ENCODE measurements at regions not wholly inside any gene's neighbourhood (a gene's known extent, or its start where the extent isn't known, plus 50 kb on each side); places are given as distances from the start of the nearest gene placed in this dataset.

- H3K27ac Mint-ChIP-seq, result no peak overlapping the region
- peaks cover 10% of the 10 kb centered on the region for H3K9me3 Mint-ChIP-seq
- no peaks in the 10 kb centered on the region for H3K27me3 Mint-ChIP-seq (ENCODE audit: low read depth)
- no peaks in the 10 kb centered on the region for H3K36me3 Mint-ChIP-seq (ENCODE audit: low read depth)
- no peaks in the 10 kb centered on the region for H3K4me1 Mint-ChIP-seq (ENCODE audit: low read depth)
- no peak overlapping the region for H3K4me3 Mint-ChIP-seq
These were observed 976.9 kb upstream of the MBL2 start for GRCh38 chr10:53749439-53749838.

DNA sequence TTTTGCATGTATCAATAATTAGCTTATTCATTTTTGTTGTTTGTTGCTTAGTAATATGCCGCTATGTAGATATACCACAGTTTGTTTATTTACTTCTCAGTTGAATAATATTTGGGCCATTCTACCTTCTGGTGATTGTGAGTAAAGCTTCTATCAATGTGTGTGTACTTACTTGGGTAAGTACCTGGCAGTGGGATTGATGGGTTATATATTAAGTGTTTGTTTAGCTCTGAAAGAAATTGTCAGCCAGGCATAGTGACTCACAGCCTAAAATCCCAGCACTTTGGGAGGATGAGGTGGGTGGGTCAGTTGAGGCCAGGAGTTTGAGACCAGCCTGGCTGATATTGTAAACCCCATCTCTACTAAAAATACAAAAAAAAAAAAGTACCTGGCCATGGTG lies 975.7 kb upstream of the MBL2 start:
- no peak overlapping the region for H3K4me3 Mint-ChIP-seq
- no peaks in the 10 kb centered on the region for H3K36me3 Mint-ChIP-seq (ENCODE audit: low read depth)
- H3K9me3 Mint-ChIP-seq, result peaks cover 14% of the 10 kb centered on the region
- H3K27me3 Mint-ChIP-seq (ENCODE audit: low read depth), result no peaks in the 10 kb centered on the region
- H3K27ac Mint-ChIP-seq, result no peak overlapping the region
- no peaks in the 10 kb centered on the region for H3K4me1 Mint-ChIP-seq (ENCODE audit: low read depth)

GRCh38 chr10:53744746-53745145 lies 972.2 kb upstream of the MBL2 start:
- H3K4me1 Mint-ChIP-seq (ENCODE audit: low read depth), result no peaks in the 10 kb centered on the region
- H3K9me3 Mint-ChIP-seq, result peaks cover 14% of the 10 kb centered on the region
- no peaks in the 10 kb centered on the region for H3K27me3 Mint-ChIP-seq (ENCODE audit: low read depth)

GRCh38 chr10:53744176-53744575 lies 971.6 kb upstream of the MBL2 start:
- H3K27ac Mint-ChIP-seq, result no peak overlapping the region
- no peaks in the 10 kb centered on the region for H3K27me3 Mint-ChIP-seq (ENCODE audit: low read depth)
- H3K36me3 Mint-ChIP-seq (ENCODE audit: low read depth), result no peaks in the 10 kb centered on the region
- H3K9me3 Mint-ChIP-seq, result peaks cover 12% of the 10 kb centered on the region
- no peaks in the 10 kb centered on the region for H3K4me1 Mint-ChIP-seq (ENCODE audit: low read depth)
- H3K4me3 Mint-ChIP-seq, result no peak overlapping the region

More at GRCh38 chr10:53744746-53745145, 972.2 kb upstream of the MBL2 start:
- no peak overlapping the region for H3K4me3 Mint-ChIP-seq
- no peaks in the 10 kb centered on the region for H3K36me3 Mint-ChIP-seq (ENCODE audit: low read depth)
- no peak overlapping the region for H3K27ac Mint-ChIP-seq

GRCh38 chr10:53737132-53737531 lies 964.5 kb upstream of the MBL2 start:
- no peaks in the 10 kb centered on the region for H3K36me3 Mint-ChIP-seq (ENCODE audit: low read depth)
- no peaks in the 10 kb centered on the region for H3K4me1 Mint-ChIP-seq (ENCODE audit: low read depth)
- H3K4me3 Mint-ChIP-seq, result no peak overlapping the region
- H3K27ac Mint-ChIP-seq, result no peak overlapping the region
- no peaks in the 10 kb centered on the region for H3K27me3 Mint-ChIP-seq (ENCODE audit: low read depth)
- H3K9me3 Mint-ChIP-seq, result peaks cover 4% of the 10 kb centered on the region

- H3K4me3 Mint-ChIP-seq, result no peak overlapping the region
- no peaks in the 10 kb centered on the region for H3K4me1 Mint-ChIP-seq (ENCODE audit: low read depth)
- H3K9me3 Mint-ChIP-seq, result peaks cover 9% of the 10 kb centered on the region
- H3K27ac Mint-ChIP-seq, result no peak overlapping the region
- H3K27me3 Mint-ChIP-seq (ENCODE audit: low read depth), result no peaks in the 10 kb centered on the region
- H3K36me3 Mint-ChIP-seq (ENCODE audit: low read depth), result no peaks in the 10 kb centered on the region
These were observed 954.3 kb upstream of the MBL2 start for GRCh38 chr10:53726921-53727320.

DNA sequence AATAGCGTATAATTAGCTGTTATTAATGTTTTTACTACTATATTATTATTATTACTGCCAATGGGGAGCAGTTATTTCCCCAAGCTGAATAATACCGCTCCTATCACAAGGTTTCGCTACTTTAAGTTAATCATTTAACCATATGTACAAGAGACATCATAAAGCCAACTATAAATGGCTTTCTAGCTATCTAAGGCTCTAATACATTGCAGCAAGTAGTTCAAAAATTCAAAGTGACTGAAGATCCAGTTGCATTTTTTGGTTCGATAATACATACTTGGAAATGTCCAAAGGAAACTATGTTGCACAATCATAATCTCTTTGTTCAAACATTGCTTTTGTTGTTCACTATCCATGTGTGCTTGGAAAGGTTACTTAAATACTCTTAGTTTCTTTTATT lies 952.0 kb upstream of the MBL2 start:
- peaks cover 4% of the 10 kb centered on the region for H3K9me3 Mint-ChIP-seq
- no peak overlapping the region for H3K27ac Mint-ChIP-seq
- H3K4me1 Mint-ChIP-seq (ENCODE audit: low read depth), result no peaks in the 10 kb centered on the region
- H3K36me3 Mint-ChIP-seq (ENCODE audit: low read depth), result no peaks in the 10 kb centered on the region
- H3K4me3 Mint-ChIP-seq, result no peak overlapping the region
- H3K27me3 Mint-ChIP-seq (ENCODE audit: low read depth), result no peaks in the 10 kb centered on the region

DNA sequence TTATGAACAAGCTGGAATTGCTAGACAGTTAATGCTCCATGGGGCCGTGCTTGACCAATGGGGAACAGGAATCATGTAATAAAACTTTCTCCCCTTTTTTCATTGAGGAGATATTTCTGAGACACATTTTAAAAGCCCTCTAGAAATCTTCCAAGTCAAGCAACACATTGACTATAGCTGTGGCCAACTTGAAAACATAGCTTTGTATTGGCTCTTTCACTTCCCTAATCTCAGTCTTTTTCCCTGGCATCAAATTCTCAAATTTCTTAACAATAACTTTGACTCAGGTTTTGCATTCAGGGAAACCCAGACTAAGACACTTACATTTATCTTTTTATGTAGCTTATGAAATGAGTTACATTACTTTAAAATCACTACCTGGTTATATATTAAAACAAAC lies 947.1 kb upstream of the MBL2 start:
- H3K4me1 Mint-ChIP-seq (ENCODE audit: low read depth), result no peaks in the 10 kb centered on the region
- no peak overlapping the region for H3K27ac Mint-ChIP-seq
- no peaks in the 10 kb centered on the region for H3K36me3 Mint-ChIP-seq (ENCODE audit: low read depth)
- H3K9me3 Mint-ChIP-seq, result peaks cover 4% of the 10 kb centered on the region
- no peaks in the 10 kb centered on the region for H3K27me3 Mint-ChIP-seq (ENCODE audit: low read depth)
- no peak overlapping the region for H3K4me3 Mint-ChIP-seq

GRCh38 chr10:53716156-53716555 lies 943.6 kb upstream of the MBL2 start:
- Mint-ChIP-seq H3K4me3 (no peak overlapping the region), H3K27ac (no peak overlapping the region), H3K9me3 (no peaks in the 10 kb centered on the region), H3K27me3 (ENCODE audit: low read depth) (no peaks in the 10 kb centered on the region), H3K36me3 (ENCODE audit: low read depth) (no peaks in the 10 kb centered on the region), H3K4me1 (ENCODE audit: low read depth) (no peaks in the 10 kb centered on the region)

GRCh38 chr10:53713431-53713830 lies 940.8 kb upstream of the MBL2 start:
- no peaks in the 10 kb centered on the region for H3K4me1 Mint-ChIP-seq (ENCODE audit: low read depth)
- no peak overlapping the region for H3K4me3 Mint-ChIP-seq
- H3K27ac Mint-ChIP-seq, result no peak overlapping the region
- H3K36me3 Mint-ChIP-seq (ENCODE audit: low read depth), result no peaks in the 10 kb centered on the region
- no peaks in the 10 kb centered on the region for H3K9me3 Mint-ChIP-seq
- no peaks in the 10 kb centered on the region for H3K27me3 Mint-ChIP-seq (ENCODE audit: low read depth)

DNA sequence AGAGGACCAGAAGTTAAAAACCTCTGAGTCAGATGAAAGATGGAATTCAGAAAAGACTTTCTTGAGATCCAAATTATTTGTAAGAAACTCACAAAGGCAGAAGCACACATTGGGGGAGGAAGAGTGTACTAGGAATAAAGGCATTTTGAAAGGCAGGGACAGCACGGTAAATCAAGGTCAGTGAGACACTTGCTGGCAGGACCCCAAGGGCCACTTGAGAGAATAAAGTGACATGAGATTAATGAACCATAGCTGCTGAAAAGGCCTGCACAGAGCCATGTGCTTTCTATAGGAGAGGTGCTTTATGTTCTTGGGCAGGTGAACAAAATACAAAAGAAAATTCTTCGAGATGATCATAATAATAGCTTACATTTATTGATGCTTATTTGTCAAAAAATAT lies 929.9 kb upstream of the MBL2 start:
- no peaks in the 10 kb centered on the region for H3K4me1 Mint-ChIP-seq (ENCODE audit: low read depth)
- no peak overlapping the region for H3K4me3 Mint-ChIP-seq
- no peak overlapping the region for H3K27ac Mint-ChIP-seq
- peaks cover 13% of the 10 kb centered on the region for H3K9me3 Mint-ChIP-seq
- no peaks in the 10 kb centered on the region for H3K27me3 Mint-ChIP-seq (ENCODE audit: low read depth)
- H3K36me3 Mint-ChIP-seq (ENCODE audit: low read depth), result no peaks in the 10 kb centered on the region

DNA sequence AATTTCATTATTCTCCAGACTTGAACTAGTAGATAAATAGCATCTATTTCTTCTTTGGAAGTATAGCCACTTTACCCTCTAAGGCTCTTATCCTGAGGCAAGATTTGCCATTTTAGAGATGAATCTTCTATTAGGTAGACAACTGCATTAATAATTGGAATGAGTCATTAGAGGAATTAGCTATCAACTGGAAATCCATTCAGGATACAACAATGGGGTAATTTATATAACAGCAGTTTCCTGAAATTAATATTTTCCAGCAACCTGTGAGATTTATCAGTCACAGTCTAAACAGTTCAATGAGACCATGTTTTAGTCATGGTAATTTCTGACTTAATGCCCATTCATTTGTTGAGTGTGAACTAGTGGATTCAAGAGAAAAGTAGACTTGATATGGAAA lies 928.6 kb upstream of the MBL2 start:
- H3K27ac Mint-ChIP-seq, result no peak overlapping the region
- H3K27me3 Mint-ChIP-seq (ENCODE audit: low read depth), result no peaks in the 10 kb centered on the region
- no peaks in the 10 kb centered on the region for H3K36me3 Mint-ChIP-seq (ENCODE audit: low read depth)
- H3K9me3 Mint-ChIP-seq, result peaks cover 13% of the 10 kb centered on the region
- no peak overlapping the region for H3K4me3 Mint-ChIP-seq
- no peaks in the 10 kb centered on the region for H3K4me1 Mint-ChIP-seq (ENCODE audit: low read depth)

- Mint-ChIP-seq H3K4me1 (ENCODE audit: low read depth) (no peaks in the 10 kb centered on the region), H3K27me3 (ENCODE audit: low read depth) (no peaks in the 10 kb centered on the region), H3K4me3 (no peak overlapping the region), H3K27ac (no peak overlapping the region), H3K36me3 (ENCODE audit: low read depth) (no peaks in the 10 kb centered on the region), H3K9me3 (peaks cover 13% of the 10 kb centered on the region)
These were observed 927.7 kb upstream of the MBL2 start for GRCh38 chr10:53700278-53700677.

DNA sequence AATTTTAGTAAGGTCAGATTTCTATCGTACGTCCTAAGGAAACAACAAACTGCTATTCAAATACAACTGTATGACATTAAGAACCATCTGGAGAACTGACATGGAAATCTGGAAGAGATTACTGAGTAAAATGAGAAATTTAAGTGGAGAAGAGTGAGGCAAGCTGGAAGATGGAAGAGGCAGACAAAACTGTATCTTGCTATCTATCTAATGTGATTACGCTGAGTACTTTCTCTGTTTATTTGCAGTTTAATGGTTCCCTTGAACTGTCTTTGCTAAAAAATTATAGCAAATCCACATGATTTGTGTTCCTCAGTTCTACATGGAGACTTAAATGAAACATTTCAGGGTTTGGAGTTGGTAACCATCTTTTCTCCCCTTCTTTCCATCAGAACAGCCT lies 927.1 kb upstream of the MBL2 start:
- H3K27ac Mint-ChIP-seq, result no peak overlapping the region
- H3K4me3 Mint-ChIP-seq, result no peak overlapping the region
- H3K4me1 Mint-ChIP-seq (ENCODE audit: low read depth), result no peaks in the 10 kb centered on the region

DNA sequence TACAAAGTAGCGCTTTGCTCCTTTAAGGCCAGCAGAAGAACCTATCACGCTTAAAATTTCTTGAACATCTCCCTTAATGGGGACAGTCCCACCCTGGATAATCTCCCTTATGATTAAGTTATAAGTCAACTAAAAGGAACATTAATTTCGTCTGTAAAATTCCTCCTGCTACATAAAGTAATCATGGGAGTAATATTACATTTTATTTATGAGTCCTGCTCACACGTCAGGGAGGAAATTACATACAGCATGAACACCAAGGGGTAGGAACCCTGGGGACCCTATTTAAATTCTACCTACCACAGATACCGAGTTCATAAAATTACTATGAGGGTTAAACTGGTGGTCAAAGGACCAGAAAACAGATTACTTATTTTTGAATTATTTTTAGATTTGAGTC lies 926.6 kb upstream of the MBL2 start:
- Mint-ChIP-seq H3K27ac (no peak overlapping the region), H3K4me3 (no peak overlapping the region), H3K9me3 (peaks cover 13% of the 10 kb centered on the region), H3K4me1 (ENCODE audit: low read depth) (no peaks in the 10 kb centered on the region), H3K27me3 (ENCODE audit: low read depth) (no peaks in the 10 kb centered on the region), H3K36me3 (ENCODE audit: low read depth) (no peaks in the 10 kb centered on the region)

More for the DNA sequence above, 927.1 kb upstream of the MBL2 start:
- Mint-ChIP-seq H3K27me3 (ENCODE audit: low read depth) (no peaks in the 10 kb centered on the region), H3K36me3 (ENCODE audit: low read depth) (no peaks in the 10 kb centered on the region), H3K9me3 (peaks cover 13% of the 10 kb centered on the region)

DNA sequence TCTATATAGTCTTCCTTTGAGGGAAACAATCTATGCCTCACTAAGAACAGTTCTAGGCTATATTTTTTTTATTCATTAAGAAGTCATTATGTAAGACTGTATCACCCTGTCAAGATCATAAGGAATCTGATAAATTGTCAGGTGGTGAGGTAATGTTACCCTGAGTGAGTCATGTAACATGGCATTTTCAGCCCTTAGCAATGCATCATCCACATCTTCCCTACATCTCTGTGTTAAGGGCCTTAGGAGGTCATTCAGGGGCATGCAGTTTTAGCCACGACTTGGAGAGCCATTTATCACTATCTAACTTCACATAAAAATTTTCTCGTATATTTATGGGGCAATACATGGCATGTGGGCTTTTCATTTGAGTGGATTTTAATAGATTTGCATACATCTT lies 924.5 kb upstream of the MBL2 start:
- H3K27me3 Mint-ChIP-seq (ENCODE audit: low read depth), result no peaks in the 10 kb centered on the region
- no peaks in the 10 kb centered on the region for H3K36me3 Mint-ChIP-seq (ENCODE audit: low read depth)
- H3K4me1 Mint-ChIP-seq (ENCODE audit: low read depth), result no peaks in the 10 kb centered on the region
- H3K9me3 Mint-ChIP-seq, result peaks cover 13% of the 10 kb centered on the region
- no peak overlapping the region for H3K4me3 Mint-ChIP-seq
- no peak overlapping the region for H3K27ac Mint-ChIP-seq

Measured in T-helper 1 cell treated with Interleukin-12 subunit alpha and Interleukin-12 subunit beta and Interleukin-4 antibody, amounts not matched to agents 30 μg/mL and 1 μg/mL, for 36 hours (primary cell).